TTC549 (cell line): ENCODE measurements at regions not wholly inside any gene's neighbourhood (a gene's known extent, or its start where the extent isn't known, plus 50 kb on each side); places are given as distances from the start of the nearest gene placed in this dataset.
"Not testable (repeated sequence)": the region's sequence is repeated elsewhere in the genome, so short reads cannot be mapped to it uniquely, and the experiment has no call there.

Experiments
- FAIRE-seq: peaks from 2 replicates; lab custom pipeline; 2012; peaks lifted over from hg19 to GRCh38; lab: Jason Lieb, UNC

GRCh38 chr10:30763918-30764317 is 134.4 kb upstream of the LYZL2 start:
- FAIRE-seq: no peak

DNA sequence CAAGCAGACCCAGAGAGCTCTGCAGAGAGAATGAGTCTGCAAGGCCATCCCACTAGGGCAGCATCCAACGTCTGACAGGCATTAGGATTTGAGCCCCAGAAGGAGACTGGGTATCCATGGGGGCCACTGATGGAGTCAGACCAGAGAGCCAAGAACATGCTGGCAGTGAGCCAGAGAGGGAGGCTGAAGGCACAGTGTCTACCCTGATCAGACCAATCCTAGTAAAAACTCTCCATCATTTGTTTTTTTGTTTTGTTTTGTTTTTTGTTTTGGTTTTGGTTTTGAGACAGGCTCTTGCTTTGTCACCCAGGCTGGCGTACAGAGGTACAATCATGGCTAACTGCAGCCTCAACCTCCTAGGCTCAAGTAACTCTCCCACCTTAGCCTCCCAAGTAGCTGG is 133.1 kb upstream of the LYZL2 start:
- no peak for FAIRE-seq

GRCh38 chr10:30759423-30759822 is 129.9 kb upstream of the LYZL2 start:
- no peak for FAIRE-seq

DNA sequence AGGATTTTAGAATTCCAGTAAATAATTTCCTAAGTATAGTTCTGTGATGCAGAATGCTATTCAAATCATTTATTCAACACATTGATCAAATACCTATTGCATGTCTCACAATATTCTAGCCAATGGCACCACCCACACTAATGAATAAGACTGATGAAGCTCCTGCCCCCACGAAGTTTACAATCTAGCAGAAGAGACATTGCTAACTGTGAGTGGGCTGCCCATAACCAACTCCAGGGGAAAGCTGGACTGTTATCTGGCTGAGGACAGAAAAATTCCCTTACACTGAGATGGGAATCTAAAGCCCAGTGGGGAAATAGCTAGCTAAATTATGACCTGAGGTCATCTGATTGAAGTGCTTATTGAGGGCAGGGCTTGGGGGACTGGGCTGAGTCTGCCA is 128.8 kb upstream of the LYZL2 start:
- FAIRE-seq: no peak

- no peak for FAIRE-seq
Observed at GRCh38 chr10:30756896-30757295, 127.3 kb upstream of the LYZL2 start.

DNA sequence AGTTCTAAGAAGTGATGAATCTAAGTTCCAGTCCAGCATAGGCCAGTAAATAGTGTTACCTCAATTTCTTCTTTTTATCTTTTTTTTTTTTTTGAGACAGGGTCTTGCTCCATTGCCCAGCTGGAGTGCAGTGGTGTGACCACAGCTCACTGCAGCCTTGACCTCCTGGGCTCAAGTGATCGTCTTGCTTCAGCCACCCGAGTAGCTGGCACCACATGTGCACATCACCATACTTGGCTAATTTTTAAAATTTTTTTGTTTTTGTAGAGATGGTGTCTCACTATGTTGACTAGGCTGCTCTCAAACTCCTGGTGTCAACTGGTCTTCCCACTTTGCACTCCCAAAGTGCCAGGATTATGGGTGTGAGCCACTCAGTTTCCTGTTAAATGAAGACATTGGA is 126.6 kb upstream of the LYZL2 start:
- FAIRE-seq: no peak

- no peak for FAIRE-seq
Observed at GRCh38 chr10:30755441-30755953, 125.9 kb upstream of the LYZL2 start.

GRCh38 chr10:30752481-30752881 is 122.9 kb upstream of the LYZL2 start:
- no peak for FAIRE-seq

DNA sequence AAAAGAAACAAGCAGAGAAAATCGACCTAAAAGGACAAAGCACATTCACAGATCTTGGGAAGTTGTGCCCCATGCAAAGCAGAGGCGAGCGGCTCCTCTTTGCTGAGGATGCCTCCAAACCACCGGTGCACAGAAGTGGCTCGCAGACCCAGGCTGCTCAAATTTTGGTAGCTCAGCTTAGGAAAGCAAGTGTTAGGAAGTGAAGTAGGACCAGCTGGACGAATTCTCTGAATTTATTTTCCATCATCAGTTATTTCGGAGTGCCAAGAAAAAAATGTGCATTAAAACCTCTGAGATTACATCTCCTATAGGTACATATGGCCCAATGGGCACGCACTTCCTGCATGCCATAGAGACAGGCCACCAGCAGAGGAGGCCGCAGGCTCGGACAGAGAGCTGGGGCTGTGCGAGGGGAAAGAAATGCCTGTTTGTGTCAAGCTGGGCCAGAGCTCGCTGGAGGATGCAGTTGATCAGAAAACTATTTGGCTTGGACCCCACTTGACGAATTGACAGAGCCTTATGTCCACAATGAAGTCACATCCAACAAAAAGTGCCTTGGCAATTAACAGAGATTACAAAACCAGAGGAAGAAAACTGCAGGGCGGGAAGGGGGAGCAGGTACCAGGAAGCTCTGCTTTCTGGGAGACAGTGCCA is 122.3 kb upstream of the LYZL2 start:
- FAIRE-seq: no peak

GRCh38 chr10:30750971-30751677 is 121.6 kb upstream of the LYZL2 start:
- no peak for FAIRE-seq

DNA sequence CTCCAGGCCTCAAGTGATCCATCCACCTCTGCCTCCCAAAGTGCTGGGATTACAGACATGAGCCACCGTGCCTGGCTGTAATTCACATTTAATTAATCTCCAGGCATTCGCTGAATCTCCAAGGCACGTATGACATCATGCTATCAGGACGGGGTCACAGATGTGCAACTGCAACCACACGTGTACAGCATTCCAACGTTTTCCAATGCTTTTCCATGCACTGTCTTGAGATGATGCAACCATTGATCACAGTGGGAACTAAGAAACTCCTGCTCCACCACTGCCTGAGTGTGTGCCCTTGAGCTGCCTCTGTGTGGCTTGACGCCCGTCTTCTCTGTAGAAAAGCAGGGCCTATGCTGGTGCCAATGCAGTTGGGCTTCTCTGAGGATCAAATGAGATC is 119.8 kb upstream of the LYZL2 start:
- FAIRE-seq: no peak

- no peak for FAIRE-seq
Observed at GRCh38 chr10:30748152-30748973, 118.8 kb upstream of the LYZL2 start.

DNA sequence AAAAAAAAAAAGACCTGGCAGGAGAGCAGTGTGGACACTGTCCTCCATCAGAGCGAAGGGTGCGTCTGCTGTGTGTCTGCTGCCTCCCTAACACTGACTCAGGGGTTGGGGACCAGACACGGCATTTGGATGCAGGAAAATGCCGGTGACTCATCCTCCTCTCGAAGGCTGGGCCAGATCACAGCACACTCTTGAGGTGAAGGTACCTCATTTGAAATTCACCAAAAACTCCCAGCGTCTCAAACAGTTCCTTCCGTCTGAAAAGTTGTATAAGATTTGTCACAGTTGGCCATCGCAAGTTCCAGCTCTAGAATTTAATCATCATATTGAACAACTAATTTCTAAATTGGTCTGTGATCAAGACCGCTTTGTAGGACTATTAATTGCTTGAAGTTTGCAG is 118.1 kb upstream of the LYZL2 start:
- no peak for FAIRE-seq

- FAIRE-seq: no peak
Observed at GRCh38 chr10:30745953-30746352, 116.4 kb upstream of the LYZL2 start.

GRCh38 chr10:30744106-30744505 is 114.6 kb upstream of the LYZL2 start:
- no peak for FAIRE-seq

GRCh38 chr10:30743586-30743985 is 114.0 kb upstream of the LYZL2 start:
- FAIRE-seq: no peak

GRCh38 chr10:30742471-30742870 is 112.9 kb upstream of the LYZL2 start:
- no peak for FAIRE-seq

DNA sequence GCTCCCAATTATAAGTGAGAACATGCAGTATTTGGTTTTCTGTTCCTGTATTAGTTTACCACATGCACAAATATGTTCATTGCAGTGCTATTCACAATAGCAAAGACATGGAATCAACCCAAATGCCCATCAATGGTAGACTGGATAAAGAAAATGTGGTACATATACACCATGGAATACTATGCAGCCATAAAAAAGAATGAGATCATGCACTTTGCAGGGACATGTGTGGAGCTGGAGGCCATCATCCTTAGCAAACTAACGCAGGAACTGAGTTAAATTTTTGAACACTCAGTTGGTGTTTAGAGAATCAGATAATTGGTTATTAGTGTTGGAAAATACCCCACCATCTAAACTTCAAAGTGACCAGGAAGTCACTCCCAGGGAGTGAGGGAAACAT is 111.2 kb upstream of the LYZL2 start:
- not testable (repeated sequence) for FAIRE-seq

DNA sequence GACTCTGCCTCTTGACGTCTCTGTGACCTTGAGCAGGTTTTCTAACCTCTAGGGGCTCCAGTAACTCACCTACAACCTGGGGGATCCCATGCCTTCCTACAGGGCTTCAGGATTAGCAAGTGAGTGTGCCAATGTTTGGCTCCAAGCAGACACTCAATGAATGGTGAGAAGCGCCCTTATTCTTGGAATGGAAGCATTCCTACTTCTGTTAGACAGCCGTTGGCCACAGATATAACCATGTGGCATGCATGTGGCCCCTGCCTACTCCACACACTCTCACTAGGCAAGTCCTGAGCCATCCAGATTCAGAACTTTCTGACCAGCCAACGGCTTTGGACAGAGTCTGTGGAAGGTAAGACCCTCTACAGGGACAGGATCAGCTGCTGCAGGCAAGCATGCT is 108.9 kb upstream of the LYZL2 start:
- no peak for FAIRE-seq

DNA sequence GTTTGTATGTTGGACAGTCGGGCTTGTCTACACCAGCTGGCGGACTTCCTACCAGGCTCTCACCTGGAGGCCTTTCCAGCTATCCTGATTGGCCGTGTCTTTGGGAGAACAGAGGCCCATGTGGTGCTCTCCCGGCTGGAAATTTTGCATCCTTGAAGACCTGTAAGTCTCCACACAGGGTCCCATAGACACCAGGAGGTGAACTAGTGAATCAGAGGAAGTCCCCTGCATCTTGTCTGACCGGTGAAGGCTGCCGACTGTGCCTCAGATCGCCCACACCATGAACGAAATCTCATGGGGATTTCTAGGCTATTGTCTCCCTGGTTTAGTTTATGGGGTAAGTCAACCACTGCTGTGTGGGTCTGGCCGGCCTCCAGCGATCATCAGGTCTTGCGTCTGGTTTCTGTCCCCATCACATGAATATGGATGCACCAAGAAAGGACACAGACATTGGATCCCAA is 108.4 kb upstream of the LYZL2 start:
- FAIRE-seq: no peak

GRCh38 chr10:30736685-30737232 is 107.2 kb upstream of the LYZL2 start:
- no peak for FAIRE-seq

GRCh38 chr10:30734901-30735300 is 105.3 kb upstream of the LYZL2 start:
- FAIRE-seq: no peak

DNA sequence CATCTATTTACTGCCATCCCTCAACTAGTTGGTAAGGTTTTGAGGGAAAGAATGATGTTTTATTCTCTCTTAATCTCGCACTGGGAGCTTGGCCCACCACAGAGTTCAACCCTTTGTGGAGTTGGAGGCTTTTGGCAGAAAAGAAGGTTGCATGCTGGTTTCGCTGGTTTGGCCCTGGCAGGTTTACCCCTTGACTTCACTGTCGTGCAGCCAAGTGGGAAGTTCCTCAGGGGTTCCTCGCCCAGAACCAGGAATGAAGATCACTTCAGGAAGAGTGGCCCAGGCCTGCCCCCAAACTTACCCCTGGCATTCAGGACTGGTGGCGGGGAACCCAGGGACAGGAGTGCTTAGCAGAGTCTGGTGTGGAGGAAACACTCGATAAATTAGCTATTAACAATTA is 103.1 kb upstream of the LYZL2 start:
- FAIRE-seq: no peak
